DND-41 (cell line): ENCODE measurements at regions not wholly inside any gene's neighbourhood (a gene's known extent, or its start where the extent isn't known, plus 50 kb on each side); places are given as distances from the start of the nearest gene placed in this dataset.
"Not testable (repeated sequence)": the region's sequence is repeated elsewhere in the genome, so short reads cannot be mapped to it uniquely, and the experiment has no call there.

Experiments used
- ATAC-seq: fragments of 200-7000 bp; cut with Tn5 transposase; 3 replicates; pipeline ENCODE4 v1.9.1; 2021; ENCODE audit warnings: low read depth; ENCODE audit not compliant: insufficient read depth
- DNase-seq: peaks from one replicate; pipeline ENCODE4 v3.0.0-alpha.2; 2020
- H2AFZ ChIP-seq: 2 replicates; pipeline ENCODE4 v1.6.0; 2012; ENCODE audit warnings: low read depth, low read length
- H3K27ac ChIP-seq: 2 replicates; pipeline ENCODE4 v1.5.1; 2012; ENCODE audit warnings: low read length, inconsistent platforms
- H3K27me3 ChIP-seq: fragments of 200-600 bp; sonication (generic); 2 replicates; pipeline ENCODE4 v1.6.0; 2012; ENCODE audit warnings: low read length, mild to moderate bottlenecking, inconsistent platforms; ENCODE audit not compliant: insufficient read depth, poor library complexity
- H3K36me3 ChIP-seq: 2 replicates; pipeline ENCODE4 v1.5.1; 2012; ENCODE audit warnings: low read length, inconsistent platforms; ENCODE audit not compliant: insufficient read depth
- H3K4me1 ChIP-seq: 2 replicates; pipeline ENCODE4 v1.5.1; 2012; ENCODE audit warnings: mild to moderate bottlenecking, low read length; ENCODE audit not compliant: insufficient read depth
- H3K4me2 ChIP-seq: 2 replicates; pipeline ENCODE4 v1.6.0; 2012; ENCODE audit warnings: mild to moderate bottlenecking, moderate library complexity, low read length, inconsistent platforms; ENCODE audit not compliant: insufficient read depth
- H3K4me3 ChIP-seq, 2 experiments: fragments of 200-600 bp in 1 of 2; shearing (Covaris generic) in 1 of 2; 2 replicates each; pipeline ENCODE4 v1.5.1; 2012 to 2016; ENCODE audit warnings: inconsistent platforms in 2 of 2, low read length in 2 of 2, mild to moderate bottlenecking in 2 of 2, low read depth in 1 of 2, moderate library complexity in 1 of 2
- H3K79me2 ChIP-seq: 2 replicates; pipeline ENCODE4 v1.6.0; 2012; ENCODE audit warnings: low read length, inconsistent platforms; ENCODE audit not compliant: insufficient read depth
- H3K9ac ChIP-seq: 2 replicates; pipeline ENCODE4 v1.6.0; 2012; ENCODE audit warnings: low read depth, mild to moderate bottlenecking, inconsistent platforms, low read length, moderate library complexity
- H3K9me3 ChIP-seq: 2 replicates; pipeline ENCODE4 v1.5.1; 2012; ENCODE audit warnings: low read length, moderate library complexity, mild to moderate bottlenecking, inconsistent platforms; ENCODE audit not compliant: insufficient read depth, severe bottlenecking
- H4K20me1 ChIP-seq: 2 replicates; pipeline ENCODE4 v1.6.0; 2012; ENCODE audit warnings: low read length; ENCODE audit not compliant: insufficient read depth
- CTCF ChIP-seq: IDR thresholded peaks from 2 replicates; pipeline ENCODE4 v1.5.1; 2012; ENCODE audit warnings: borderline replicate concordance, low read length, moderate library complexity, mild to moderate bottlenecking; ENCODE audit not compliant: poor library complexity, severe bottlenecking; ENCODE audit errors: extremely low read depth
- EZH2 ChIP-seq: IDR thresholded peaks from 3 replicates; pipeline ENCODE4 v1.6.1; 2012; ENCODE audit warnings: borderline replicate concordance, low read depth, mild to moderate bottlenecking, moderate library complexity, low read length, inconsistent platforms; ENCODE audit not compliant: severe bottlenecking

- no peak for ATAC-seq
- Histone ChIP-seq H3K4me2 (no peak overlapping the region), H3K27ac (no peak overlapping the region)
Observed at GRCh38 chr6:56724455-56724854, 81.8 kb upstream of the DST start.

GRCh38 chr6:56720882-56721281 is 78.2 kb upstream of the DST start:
- Histone ChIP-seq H3K79me2 (no peaks in the 10 kb centered on the region), H3K4me3 (no peak overlapping the region), H3K27ac (no peak overlapping the region), H3K27me3 (no peaks in the 10 kb centered on the region), H2AFZ (no peak overlapping the region), H3K9me3 (no peaks in the 10 kb centered on the region), H3K9ac (no peak overlapping the region), H4K20me1 (no peaks in the 10 kb centered on the region), H3K4me1 (no peaks in the 10 kb centered on the region), H3K4me2 (no peak overlapping the region), H3K36me3 (no peaks in the 10 kb centered on the region)
- ATAC-seq (no peak), DNase-seq (no peak)
- no peak for TF ChIP-seq EZH2
- no peak for TF ChIP-seq CTCF

More at GRCh38 chr6:56724455-56724854, 81.8 kb upstream of the DST start:
- H3K9ac ChIP-seq = no peak overlapping the region
- no peak overlapping the region for H3K4me3 ChIP-seq
- no peaks in the 10 kb centered on the region for H3K4me1 ChIP-seq
- H3K79me2 ChIP-seq = no peaks in the 10 kb centered on the region
- H3K9me3 ChIP-seq = no peaks in the 10 kb centered on the region
- H2AFZ ChIP-seq = no peak overlapping the region
- TF ChIP-seq CTCF (no peak), EZH2 (no peak)
- no peak for DNase-seq
- no peaks in the 10 kb centered on the region for H4K20me1 ChIP-seq
- no peaks in the 10 kb centered on the region for H3K27me3 ChIP-seq
- no peaks in the 10 kb centered on the region for H3K36me3 ChIP-seq

- not testable (repeated sequence) for H3K4me2 ChIP-seq, H2AFZ ChIP-seq, H3K36me3 ChIP-seq, H3K27me3 ChIP-seq, H3K4me1 ChIP-seq, H3K79me2 ChIP-seq, H3K27ac ChIP-seq, ATAC-seq, H3K4me3 ChIP-seq, H4K20me1 ChIP-seq, H3K9me3 ChIP-seq, H3K9ac ChIP-seq, DNase-seq
Observed at GRCh38 chr6:56720202-56720601, 77.5 kb upstream of the DST start.

GRCh38 chr6:56719315-56720058 is 76.8 kb upstream of the DST start:
- not testable (repeated sequence) for H3K4me2 ChIP-seq, H3K4me3 ChIP-seq, ATAC-seq, H2AFZ ChIP-seq, H3K27me3 ChIP-seq, DNase-seq, H3K27ac ChIP-seq, H3K36me3 ChIP-seq, H3K9me3 ChIP-seq, H4K20me1 ChIP-seq, H3K79me2 ChIP-seq, H3K4me1 ChIP-seq, H3K9ac ChIP-seq
